ENCODE measurements at regions not wholly inside any gene's neighbourhood (a gene's known extent, or its start where the extent isn't known, plus 50 kb on each side); places are given as distances from the start of the nearest gene placed in this dataset.
"Not testable (repeated sequence)": the region's sequence is repeated elsewhere in the genome, so short reads cannot be mapped to it uniquely, and the experiment has no call there.

DNA sequence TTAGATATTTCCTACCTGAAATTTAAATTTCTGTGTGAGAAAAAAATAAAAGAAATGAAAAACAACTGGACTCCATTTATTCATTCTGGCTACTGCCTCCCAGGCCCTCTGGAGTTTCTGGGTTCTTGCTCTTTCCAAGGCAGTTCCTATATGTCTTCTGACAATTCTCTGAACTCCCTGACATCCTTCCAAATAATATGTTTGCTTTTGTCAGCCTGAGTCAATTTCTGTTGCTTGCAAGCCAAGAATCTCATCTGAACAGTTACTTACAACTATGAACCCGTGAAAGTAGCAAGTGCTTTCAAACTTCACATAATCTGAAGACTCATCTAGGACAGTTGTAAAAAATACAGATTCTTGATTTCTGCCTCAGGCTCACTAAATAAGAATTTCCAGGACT lies 216.7 kb upstream of the NPVF start:
- DNase-seq (ENCODE audit: low read depth, low spot score) = no peak

DNA sequence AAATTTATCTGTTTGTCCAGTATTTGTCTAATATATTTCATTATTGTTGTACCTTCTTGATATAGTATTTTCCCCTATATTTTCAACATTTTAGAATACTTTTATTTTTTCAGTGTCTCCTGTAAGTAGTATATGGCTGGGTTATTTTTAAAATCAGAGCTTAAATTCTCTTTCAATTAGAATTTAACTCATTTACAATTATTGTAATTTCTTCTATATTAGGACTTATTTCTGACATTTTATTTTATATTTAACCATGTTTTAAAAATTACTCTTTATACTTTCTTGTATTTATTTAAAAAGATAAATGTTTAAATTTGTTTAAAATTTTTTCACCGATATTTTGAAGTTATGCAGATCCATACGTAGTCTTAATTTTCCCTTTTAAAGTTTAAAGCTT lies 220.0 kb upstream of the NPVF start:
- no peak for DNase-seq (ENCODE audit: low read depth, low spot score)

DNA sequence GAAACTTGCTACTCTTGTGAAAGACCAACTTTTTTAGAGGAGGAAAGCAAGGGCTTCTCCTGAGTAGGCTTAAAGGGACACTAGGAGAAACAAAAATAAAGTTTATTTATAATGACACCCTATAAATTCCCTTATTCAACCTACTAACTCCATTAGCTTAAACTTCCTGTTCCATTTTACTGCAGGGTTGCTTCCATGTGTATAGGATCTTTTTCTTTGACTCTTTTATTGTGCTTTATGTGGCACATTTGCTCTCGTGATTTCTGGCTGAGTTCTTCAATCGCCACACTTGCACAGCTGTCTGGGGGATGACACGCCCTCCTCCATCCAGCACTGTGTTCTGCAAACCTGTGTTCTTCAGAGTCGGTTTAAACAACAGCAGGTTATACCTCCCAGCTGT lies 225.7 kb upstream of the NPVF start:
- DNase-seq (ENCODE audit: low read depth, low spot score) = no peak

DNA sequence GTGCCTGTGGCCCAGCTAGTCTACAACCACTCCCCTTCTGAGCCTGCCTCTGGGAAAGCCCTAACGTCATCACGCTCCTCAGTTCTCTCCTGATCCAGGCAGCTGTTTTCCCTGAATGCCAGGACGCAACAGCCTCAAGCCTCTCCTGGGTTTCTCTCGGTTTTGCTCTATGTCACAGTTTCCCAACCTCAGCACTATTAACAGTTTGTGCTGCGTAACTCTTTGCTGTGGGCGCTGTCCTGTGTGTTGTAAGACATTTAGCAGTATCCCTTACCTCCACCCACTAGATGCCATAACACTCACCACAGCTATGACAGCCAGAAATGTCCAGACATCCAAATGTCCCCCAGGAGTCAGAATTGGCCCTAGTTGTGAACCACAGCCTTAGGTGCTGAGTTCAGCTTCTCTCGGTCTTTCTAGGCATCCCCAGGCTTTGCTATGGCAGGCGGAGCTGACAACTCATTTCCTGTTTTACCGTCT lies 226.3 kb upstream of the NPVF start:
- no peak for DNase-seq (ENCODE audit: low read depth, low spot score)

DNA sequence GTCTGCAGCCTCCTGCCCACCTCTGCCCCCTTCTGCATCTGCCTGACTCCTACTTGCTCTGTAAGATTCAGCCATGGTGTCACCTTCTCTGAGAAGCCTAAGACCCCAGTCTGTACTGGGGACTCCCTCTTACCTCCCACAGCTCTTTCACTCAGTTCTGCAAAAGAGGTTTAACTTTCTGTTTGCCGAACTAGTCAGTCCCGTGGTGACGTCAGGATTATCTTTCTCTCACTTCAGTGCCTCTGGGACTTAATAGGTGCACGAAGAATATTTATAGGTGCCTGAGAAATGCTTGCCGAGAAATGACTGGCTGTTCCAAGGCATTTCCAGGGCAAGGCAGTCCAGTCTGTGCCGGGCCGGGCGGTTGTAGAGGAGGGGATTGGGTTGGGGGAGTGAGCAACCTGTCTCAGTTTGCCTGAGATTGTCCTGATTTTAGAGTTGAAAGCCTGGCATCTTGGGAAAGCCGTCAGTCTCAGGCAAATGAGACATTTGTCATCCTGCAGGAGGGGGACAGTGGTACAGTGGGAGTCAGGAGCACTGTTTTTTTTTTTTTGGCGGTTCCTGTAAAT lies 227.5 kb upstream of the NPVF start:
- DNase-seq (ENCODE audit: low read depth, low spot score) = no peak

DNA sequence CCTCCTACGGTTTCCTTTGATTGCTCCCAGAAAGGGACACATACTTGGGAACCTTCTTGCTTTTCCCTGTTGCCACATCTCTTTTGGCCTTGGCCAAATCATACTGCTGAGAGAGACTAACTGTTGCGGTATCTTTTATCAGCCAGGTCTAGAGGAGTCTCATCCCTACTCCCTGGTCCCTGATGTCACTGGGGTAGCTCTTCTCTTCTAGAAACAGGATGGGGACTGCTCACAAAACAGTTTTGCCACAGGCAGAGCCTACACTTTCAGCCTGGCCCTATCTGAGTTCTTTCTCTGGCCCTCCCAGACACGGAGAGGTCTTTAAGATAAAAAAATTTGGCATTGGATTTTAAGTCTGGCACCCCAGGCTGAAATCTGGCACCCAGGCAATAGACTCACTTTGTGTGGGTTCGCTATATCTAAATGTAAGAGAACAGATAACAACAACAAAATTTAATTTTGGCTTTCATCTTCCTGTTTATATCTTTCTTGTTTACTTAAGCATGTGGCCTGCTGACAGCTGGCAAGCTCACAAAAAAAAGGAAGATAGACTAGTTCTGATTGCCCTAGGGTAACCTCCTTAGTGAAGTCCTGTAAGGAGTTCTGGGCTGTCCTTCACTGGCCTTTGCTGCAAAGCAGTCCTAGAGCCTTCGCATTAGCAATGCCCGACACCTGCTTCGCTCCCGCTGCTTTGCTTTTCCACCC lies 228.3 kb upstream of the NPVF start:
- no peak for DNase-seq (ENCODE audit: low read depth, low spot score)

DNA sequence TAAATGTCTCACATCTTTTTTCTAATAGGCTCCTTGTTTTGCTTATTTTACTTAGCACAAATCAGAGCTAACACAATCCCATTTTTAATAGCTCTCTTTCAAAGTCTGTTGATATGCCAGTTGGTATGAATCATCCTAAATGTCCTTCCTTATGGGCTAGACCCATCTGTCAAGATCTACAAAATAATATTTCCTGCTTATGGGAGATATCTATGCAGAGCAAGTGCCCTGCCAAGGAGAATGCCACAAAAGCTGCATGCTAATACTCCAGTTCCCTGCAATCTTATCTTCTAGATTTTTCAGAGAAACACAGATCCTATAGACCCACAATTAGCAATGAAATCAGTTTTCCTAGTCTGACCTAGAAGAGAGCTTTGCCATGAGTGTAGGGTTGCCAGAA lies 230.8 kb upstream of the NPVF start:
- no peak for DNase-seq (ENCODE audit: low read depth, low spot score)

DNA sequence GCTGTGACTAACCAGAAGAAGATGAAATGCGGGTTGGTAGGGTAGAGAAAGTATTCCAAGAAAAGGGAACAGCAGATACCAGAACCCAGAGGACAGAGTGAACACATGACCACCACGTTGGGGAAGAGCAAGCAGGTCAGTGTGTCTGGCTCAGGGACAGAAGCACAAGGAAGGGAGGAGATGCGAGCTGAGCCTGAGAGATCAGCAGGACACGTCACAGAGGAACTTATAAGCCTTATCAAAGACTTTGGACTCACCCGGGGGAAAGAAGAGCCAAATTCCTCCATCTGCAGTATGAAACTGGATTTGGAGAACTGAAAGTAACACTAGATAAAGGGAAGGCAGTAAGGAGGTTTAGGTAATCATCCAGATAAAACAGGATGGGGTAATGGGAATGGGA lies 232.1 kb upstream of the NPVF start:
- DNase-seq (ENCODE audit: low read depth, low spot score) = no peak

DNA sequence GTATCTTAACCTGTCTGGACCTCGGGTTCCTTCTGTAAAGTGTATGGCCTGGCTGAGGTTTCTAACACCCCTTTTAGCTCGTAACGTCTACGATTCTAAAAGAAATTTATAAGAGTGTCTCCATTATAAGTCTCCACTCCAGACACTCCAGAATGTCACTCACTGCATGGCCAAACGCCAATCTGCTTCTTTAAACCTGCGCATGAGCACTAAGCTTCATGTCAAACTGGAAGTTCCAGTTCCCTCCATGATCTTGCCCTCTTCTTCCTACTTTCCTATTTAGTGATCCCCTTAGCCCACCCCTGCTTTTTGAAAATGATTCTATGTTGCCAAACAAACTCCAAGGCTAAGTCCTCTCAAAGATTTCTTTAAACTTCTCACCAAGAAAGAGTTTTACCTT lies 241.4 kb upstream of the NPVF start:
- DNase-seq (ENCODE audit: low read depth, low spot score) = no peak

DNA sequence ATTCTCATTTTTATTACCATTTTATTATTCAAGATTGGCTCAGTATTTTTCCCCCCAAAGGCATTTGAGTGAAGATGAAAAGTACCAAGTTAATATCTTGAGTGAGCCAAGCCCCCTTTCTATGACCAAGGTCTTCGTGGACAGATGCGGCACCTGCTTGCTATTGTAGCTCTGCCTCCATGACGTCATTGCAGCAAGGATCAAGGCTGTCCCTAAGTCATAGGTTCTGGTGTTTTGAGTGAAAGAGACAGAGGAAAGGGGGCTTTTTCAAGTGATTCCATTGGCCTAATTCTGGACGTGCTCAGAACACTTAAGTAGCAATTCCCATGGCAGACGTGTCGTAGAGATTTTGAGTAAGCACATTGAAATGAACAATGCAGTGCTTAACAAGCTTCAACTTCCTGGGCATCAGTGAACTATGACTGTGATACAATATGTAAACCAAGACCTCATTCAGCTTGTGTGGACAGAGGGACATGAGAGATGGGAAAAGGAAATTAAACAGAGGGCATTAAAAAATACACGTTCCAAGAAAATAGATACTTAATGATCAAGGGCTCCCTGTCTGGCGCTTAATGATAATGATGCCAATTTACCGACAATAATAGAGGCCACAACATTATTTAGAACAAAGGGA lies 248.7 kb upstream of the NPVF start:
- DNase-seq (ENCODE audit: low read depth, low spot score) = no peak

DNA sequence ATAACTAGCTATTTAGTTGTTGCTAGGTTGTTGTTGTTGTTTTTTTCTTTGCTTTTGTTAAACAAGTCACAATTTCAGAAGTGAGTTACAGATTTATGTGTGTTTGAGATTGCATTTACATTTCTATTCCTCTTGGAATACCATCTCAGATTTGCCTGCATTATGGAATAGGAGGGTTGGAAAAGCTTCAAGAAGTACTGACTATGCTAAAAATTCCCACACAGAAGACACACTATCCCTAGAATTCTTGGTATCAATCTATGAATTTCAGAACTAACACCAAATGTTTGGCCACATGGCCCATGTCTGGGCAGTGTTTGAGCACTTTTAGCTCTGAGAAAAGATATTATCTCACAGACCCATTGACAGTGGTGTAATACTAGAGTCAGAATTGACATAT lies 249.9 kb upstream of the NPVF start:
- not testable (repeated sequence) for DNase-seq (ENCODE audit: low read depth, low spot score)

DNA sequence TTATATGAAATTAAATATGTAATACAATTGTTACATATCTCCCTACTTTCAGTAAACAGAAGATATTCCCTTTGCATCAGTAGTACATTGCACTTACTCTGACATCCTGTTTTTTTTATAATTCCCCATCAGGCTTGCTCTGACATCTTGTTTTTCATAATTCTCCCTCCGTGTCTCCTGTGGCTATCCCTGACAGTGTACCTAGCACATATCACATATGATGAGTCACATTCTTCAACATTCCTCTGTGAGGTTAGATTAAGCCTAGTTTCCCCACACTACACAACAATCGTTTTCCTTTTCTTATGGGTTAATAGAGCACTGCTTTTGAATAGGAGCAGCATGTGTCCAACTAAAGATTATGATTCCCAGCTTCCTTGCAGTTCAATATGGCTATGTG lies 250.6 kb upstream of the NPVF start:
- DNase-seq (ENCODE audit: low read depth, low spot score) = no peak

DNA sequence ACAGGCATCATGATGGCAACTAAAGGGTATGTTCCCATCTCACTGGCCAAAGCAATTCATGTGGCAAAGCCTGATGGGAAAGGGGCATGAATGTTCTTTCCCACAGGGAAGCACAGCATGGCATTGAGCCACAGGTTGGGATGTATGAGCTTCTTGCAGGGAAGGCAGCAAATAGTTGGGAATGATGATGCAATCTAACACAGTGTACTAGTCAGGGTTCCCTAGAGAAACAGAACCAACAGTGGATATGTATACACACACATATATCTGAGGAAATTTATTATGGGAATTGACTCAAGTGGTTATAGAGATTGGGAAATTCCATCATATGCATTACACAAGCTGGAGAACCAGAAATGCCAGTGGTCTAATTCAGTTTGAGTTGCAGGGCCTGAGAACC lies 253.6 kb upstream of the NPVF start:
- no peak for DNase-seq (ENCODE audit: low read depth, low spot score)

DNA sequence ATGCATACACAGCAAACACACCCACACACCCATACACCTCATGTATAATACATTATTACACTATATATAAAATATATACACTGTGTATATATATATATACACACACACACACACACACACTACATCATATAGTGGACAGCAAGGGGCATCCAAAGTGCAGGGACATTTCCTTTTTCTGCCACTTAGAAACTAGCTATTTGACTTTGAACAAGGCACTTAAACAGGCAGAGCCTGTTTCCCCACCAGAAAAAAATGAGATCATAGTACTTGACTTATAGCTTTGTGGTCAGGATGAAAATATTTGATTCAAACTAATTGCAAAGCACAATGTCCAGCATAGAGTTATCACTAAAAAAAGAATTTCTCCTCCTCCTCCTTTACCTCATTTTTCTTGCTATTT lies 254.3 kb upstream of the NPVF start:
- no peak for DNase-seq (ENCODE audit: low read depth, low spot score)

DNA sequence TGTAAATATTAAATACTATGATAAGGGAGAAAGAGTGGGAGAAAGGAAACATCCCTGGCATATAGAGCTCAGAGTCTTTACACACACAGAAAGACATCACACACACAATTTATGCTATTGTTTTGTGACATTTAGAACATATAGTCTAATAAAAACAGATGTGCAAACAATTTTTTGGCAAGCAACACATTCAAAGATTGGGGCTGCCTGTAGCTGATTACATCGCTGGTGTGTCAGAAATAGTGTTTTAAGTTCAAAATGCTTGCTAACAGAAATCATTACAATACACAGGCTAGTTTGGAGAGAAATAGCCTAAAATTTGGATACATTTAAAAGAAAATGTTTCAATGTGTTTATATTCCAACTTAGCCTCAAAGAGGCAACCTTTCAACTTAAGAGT lies 256.7 kb upstream of the NPVF start:
- DNase-seq (ENCODE audit: low read depth, low spot score) = no peak

DNA sequence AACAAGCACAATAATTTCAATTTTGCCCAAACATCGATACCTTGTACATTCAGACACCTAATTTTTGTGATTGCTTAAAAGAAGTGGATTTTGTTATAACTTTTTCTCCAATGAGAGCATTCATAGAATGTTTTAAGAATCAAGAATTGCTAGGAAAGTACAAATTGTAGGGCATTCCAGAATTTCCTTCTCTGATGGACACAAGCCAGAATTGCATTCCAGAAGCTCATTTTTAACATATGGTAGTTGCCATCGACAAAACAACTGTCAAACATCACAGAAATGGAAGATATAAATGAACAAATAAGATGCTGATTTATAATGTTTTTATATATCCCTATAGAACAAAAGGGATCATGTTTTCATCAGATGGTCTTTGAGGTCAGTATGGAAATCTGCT lies 258.4 kb upstream of the NPVF start:
- no peak for DNase-seq (ENCODE audit: low read depth, low spot score)

DNA sequence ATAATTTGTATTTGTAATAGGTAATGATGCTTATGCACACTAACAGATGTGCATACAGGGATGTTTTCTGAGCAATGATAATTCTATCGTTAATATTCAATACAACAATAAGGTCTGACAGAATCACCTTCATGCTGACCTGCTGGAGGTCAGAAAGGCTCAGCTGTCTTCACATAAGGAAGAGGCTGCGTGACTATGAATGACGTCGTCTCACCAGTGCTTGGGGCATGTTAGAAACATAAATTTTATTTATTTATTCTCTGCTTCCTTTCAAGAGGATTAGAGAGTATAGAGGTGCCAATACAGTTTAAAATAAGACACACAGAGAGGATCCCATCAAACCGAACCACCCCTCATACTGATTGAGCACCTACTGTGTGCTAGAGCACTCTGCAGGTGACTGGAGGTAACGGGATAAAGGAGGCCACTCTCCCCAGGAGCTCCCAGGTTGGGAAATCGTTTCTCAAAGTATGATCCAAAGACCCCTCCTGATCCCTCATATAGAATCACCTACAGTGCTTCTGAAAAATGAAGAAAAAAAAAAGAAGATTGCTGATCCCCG lies 265.6 kb upstream of the NPVF start:
- DNase-seq (ENCODE audit: low read depth, low spot score) = no peak

DNA sequence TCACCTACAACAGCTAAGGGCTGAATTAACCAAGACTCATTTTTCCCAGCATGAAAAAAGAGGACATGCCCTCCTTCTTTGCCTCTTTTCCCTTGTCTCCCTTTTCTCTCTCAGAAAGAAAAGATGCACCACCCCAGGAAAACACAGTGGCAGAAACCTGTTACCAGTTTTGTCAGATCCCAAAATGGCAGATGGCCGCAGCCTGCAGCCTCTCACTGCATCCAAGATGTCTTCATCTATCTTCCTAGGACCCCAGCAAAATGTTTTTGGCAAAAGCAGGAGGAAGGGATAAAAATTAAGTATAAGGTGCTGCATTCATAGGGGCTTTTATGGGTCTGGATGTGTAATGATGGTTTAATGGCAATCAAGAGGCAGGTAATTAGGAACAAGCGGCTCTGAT lies 266.6 kb upstream of the NPVF start:
- no peak for DNase-seq (ENCODE audit: low read depth, low spot score)

DNA sequence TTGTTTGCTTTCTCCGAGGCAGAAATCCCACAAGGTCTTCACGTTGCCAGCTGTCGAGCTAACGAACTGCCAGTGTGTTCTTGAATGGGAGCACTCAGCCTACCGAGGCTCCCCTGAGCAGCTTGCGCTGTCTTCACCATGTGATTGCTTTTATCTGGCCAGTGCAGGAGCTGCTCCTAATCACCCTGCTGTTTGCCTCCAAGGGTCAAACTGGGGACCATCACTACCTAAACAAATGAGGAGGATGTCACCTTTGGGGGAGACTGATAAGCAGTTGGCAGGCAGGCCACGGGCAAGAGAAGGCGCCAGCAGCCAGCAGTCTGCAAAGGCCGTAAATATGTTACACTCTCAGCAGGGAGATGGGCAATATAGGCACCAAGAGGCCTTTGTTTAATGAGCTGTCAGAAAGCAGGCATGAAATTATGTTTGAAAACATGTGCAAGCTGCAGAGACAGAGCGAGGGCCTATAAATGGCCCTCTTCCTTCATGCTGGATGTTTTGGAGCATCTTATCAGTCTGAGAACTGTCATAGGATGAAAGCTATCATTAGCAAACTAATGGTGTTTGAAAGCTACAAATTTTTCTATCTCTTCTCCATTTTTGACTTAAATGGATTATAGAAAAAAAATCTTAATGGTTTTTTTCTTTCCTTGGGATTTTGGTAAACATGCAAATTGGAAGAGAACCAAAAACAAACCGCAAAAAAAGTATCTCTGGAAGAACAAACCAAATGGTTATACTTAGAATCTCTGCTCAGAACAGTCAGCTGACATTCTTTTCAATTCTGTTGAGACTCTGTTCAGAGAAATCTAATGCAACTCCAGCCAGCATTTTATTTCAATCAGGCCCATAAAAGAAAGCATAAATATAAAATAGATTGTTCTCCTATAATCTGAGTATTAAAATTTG lies 267.3 kb upstream of the NPVF start:
- DNase-seq (ENCODE audit: low read depth, low spot score) = no peak

DNA sequence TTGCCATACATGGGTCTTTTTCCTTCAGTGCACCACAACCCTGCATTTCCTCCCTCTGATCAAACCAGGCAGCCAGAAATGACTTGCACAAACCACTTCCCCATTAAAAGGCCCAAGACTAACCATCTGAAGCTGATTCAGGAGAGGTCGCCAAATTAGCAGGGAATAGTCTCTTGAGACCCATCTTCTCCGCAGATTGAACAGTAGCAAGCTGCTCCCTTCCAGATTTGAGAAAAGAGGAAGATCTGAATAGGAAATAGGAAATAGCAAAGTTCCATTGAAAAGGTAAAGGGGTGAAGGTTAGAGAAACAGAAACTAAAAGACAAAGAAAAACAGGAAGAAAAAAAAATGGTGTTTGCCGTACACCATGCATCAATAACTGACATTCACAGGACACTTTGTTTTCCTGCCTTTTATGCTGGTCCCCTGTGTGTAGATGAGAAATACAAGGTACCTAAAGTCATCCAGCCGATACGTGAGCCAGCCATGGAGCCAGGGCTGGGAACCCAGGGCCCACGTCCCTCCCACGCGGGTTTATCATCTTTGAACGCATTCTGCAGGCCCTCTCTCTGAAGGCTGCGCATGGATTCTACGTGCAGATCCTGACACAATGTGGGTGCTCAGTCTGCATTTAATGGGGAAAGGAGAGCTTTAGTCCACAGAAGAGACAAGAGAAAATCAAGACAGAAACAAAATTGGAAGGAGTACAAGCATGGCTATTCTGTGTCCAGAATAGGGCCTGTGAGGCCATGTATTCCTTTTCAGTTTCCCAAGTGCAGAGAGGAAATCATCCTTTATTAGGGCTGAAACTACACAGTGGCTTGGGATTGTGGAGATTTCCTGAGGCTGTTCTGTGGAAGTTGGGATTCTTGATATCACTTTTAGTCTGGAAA lies 268.4 kb upstream of the NPVF start:
- no peak for DNase-seq (ENCODE audit: low read depth, low spot score)

DNA sequence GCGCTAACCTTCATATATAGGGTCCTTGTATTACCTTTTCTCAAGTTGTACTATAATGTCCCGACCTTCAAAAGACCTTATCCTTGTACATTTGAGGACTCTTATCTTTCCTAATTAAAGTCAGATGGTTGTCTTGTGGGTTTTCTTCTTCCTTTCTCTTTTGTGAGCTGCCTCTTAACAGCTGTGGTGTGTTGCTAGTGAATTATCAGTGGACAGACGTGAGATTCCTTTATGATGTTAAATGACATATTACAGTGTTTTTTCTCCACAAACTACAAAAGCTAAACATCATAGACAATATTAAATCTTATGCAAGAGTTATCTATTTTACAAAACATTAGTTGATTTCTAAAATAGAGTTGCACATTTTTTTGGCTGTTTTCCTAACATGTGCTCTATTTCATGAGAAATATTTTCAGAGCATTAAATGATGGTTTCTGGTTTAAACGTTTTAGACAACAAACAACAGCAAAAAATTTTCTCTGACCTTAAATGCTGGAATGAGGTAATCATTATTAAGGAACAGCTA lies 272.2 kb upstream of the NPVF start:
- no peak for DNase-seq (ENCODE audit: low read depth, low spot score)

Data from brain pericyte (primary cell).